GM12878 (cell line): ENCODE measurements at regions not wholly inside any gene's neighbourhood (a gene's known extent, or its start where the extent isn't known, plus 50 kb on each side); places are given as distances from the start of the nearest gene placed in this dataset.

Source experiments
- ATAC-seq: fragments of 200-7000 bp; cut with Tn5 transposase; 3 replicates; pipeline ENCODE4 v1.9.1; 2020; ENCODE audit warnings: mild to moderate bottlenecking, moderate library complexity
- BruUV-seq: library from RNA; stranded (reverse); fragments of 400-500 nt; replicated peaks from 2 replicates; lab custom pipeline; 2021; lab: Mats Ljungman, UMichigan
- CTCF ChIA-PET: fragments of 300-600 bp; sonication (Branson Sonifier 250); formaldehyde crosslinking; extraction: SDS; loops from one replicate; lab custom pipeline; 2021; ENCODE audit warnings: inconsistent platforms; lab: Yijun Ruan, JAX
- POLR2A ChIA-PET: fragments of 350-600 bp; formaldehyde crosslinking; extraction: SDS; loops from one replicate; lab custom pipeline; 2021; ENCODE audit warnings: inconsistent platforms; lab: Charles Lee
- RAD21 ChIA-PET: fragments of 300-600 bp; sonication (Branson Sonifier 250); formaldehyde crosslinking; loops from one replicate; lab custom pipeline; 2023; ENCODE audit warnings: antibody characterized with exemption; ENCODE audit not compliant: unreplicated experiment; lab: Charles Lee
- SMC1A ChIA-PET: fragments of 300-600 bp; sonication (Branson Sonifier 250); formaldehyde crosslinking; loops from one replicate; lab custom pipeline; 2023; ENCODE audit not compliant: unreplicated experiment, uncharacterized antibody; lab: Charles Lee
- DNase-seq: peaks from one replicate; pipeline ENCODE4 v3.0.0-alpha.2; 2011; ENCODE audit warnings: low read depth, low spot score
- FAIRE-seq: peaks from 3 replicates; lab custom pipeline; 2011; peaks lifted over from hg19 to GRCh38; lab: Jason Lieb, UNC
- H2AFZ ChIP-seq: 2 replicates; pipeline ENCODE4 v1.6.0; 2011; ENCODE audit warnings: low read depth, low read length, control low read depth; ENCODE audit not compliant: control insufficient read depth
- H3K27ac ChIP-seq: 2 replicates; pipeline ENCODE4 v1.5.1; 2011; ENCODE audit warnings: control low read depth; ENCODE audit not compliant: control insufficient read depth, insufficient read depth
- H3K27me3 ChIP-seq, 2 experiments: replicated peaks in 1 of 2; 2 replicates each; pipeline versions ENCODE4 v1.6.0 to v1.6.1; 2011; ENCODE audit warnings: low read length in 1 of 2; ENCODE audit not compliant: control insufficient read depth in 2 of 2, insufficient read depth in 2 of 2
- H3K36me3 ChIP-seq, 2 experiments: 2 replicates each; pipeline ENCODE4 v1.5.1; 2011; ENCODE audit warnings: low read length in 1 of 2; ENCODE audit not compliant: control insufficient read depth in 2 of 2, insufficient read depth in 2 of 2
- H3K4me1 ChIP-seq: 2 replicates; pipeline ENCODE4 v1.6.1; 2011; ENCODE audit warnings: mild to moderate bottlenecking, low read length, moderate library complexity, mixed read lengths; ENCODE audit not compliant: control insufficient read depth, insufficient read depth
- H3K4me2 ChIP-seq: 2 replicates; pipeline ENCODE4 v1.6.0; 2011; ENCODE audit warnings: control low read depth; ENCODE audit not compliant: control insufficient read depth, insufficient read depth
- H3K4me3 ChIP-seq: fragments of 200-600 bp; sonication (generic); 2 replicates; pipeline ENCODE4 v1.5.1; 2016
- H3K79me2 ChIP-seq: 2 replicates; pipeline ENCODE4 v1.6.0; 2011; ENCODE audit warnings: low read length; ENCODE audit not compliant: control insufficient read depth, insufficient read depth
- H3K9ac ChIP-seq: 2 replicates; pipeline ENCODE4 v1.8.0; 2011; ENCODE audit warnings: low read length, control low read depth, mixed read lengths; ENCODE audit not compliant: control insufficient read depth, insufficient read depth
- H3K9me3 ChIP-seq: replicated peaks from 3 replicates; pipeline ENCODE4 v1.5.1; 2011; ENCODE audit warnings: mild to moderate bottlenecking, low read length; ENCODE audit not compliant: control insufficient read depth, insufficient read depth
- H4K20me1 ChIP-seq: 2 replicates; pipeline ENCODE4 v1.6.0; 2011; ENCODE audit not compliant: control insufficient read depth, insufficient read depth
- CTCF ChIP-seq, 3 experiments: IDR thresholded peaks in 2 of 3; conservative IDR thresholded peaks in 1 of 3; 2 replicates each; pipeline ENCODE4 v1.5.1; 2011; ENCODE audit warnings: low read depth in 3 of 3, low read length in 3 of 3, mild to moderate bottlenecking in 3 of 3, control low read depth in 2 of 3, moderate library complexity in 2 of 3, inconsistent platforms in 1 of 3, mixed read lengths in 1 of 3; ENCODE audit not compliant: control insufficient read depth in 2 of 3, insufficient read depth in 1 of 3; ENCODE audit errors: extremely low read depth in 1 of 3
- E4F1 ChIP-seq: fragments of 450-650 bp; IDR thresholded peaks from 2 replicates; pipeline ENCODE4 v1.6.1; 2018; ENCODE audit warnings: borderline replicate concordance, mild to moderate bottlenecking; ENCODE audit not compliant: partially characterized antibody
- RELB ChIP-seq: fragments of 450-650 bp; IDR thresholded peaks from 2 replicates; pipeline ENCODE4 v1.6.1; 2017; ENCODE audit warnings: low read depth, mild to moderate bottlenecking, moderate library complexity
- ZBED1 ChIP-seq: IDR thresholded peaks from 2 replicates; pipeline ENCODE4 v1.6.1; 2016; ENCODE audit warnings: borderline replicate concordance
- WGBS: methylation state at CpG from one replicate; pipeline ENCODE4 v1.1.6; 2016; ENCODE audit warnings: low lambda C conversion rate; ENCODE audit not compliant: insufficient replicate concordance, insufficient coverage; ENCODE audit errors: missing lambda C conversion rate; 5-methylcytosine and 5-hydroxymethylcytosine counted together
- in situ Hi-C: fragments of 300-500 bp; cut with MboI; formaldehyde crosslinking; loops from 9 replicates; pipeline ENCODE4 v1.14.3; 2018; ENCODE audit warnings: mixed read lengths
- intact Hi-C: fragments of 100-400 bp; cut with micrococcal nuclease; formaldehyde crosslinking; loops from one replicate; pipeline ENCODE4 v1.14.2; 2022; ENCODE audit not compliant: unreplicated experiment

- ChIA-PET SMC1A (no interaction called here), RAD21 (interaction anchor here (0.6 kb wide), 1 partner anchor 226 kb away, joined by 3 read pairs; no protein-coding TSS in a partner anchor), POLR2A (no interaction called here), CTCF (interaction anchor here (1.0 kb wide), 1 partner anchor 248 kb away, joined by 4 read pairs; no protein-coding TSS in a partner anchor)
- Histone ChIP-seq H3K27ac (no peak overlapping the region), H3K4me2 (no peak overlapping the region), H3K27me3 (peaks cover 0 to 2% of the 10 kb centered on the region in 2 experiments; a peak in 1 of 4 replicates), H3K4me3 (no peak overlapping the region), H2AFZ (no peak overlapping the region), H3K9ac (no peak overlapping the region), H3K36me3 (no peaks in the 10 kb centered on the region), H3K4me1 (no peaks in the 10 kb centered on the region), H3K79me2 (no peaks in the 10 kb centered on the region), H4K20me1 (no peaks in the 10 kb centered on the region), H3K9me3 (no peaks in the 10 kb centered on the region)
- in situ Hi-C loops (no loop called here), intact Hi-C loops (no loop called here)
- BruUV-seq = no TSS peak
- FAIRE-seq = no peak
- ATAC-seq = no peak
- 19% methylated on average over 6 of the region's 6 CpGs for WGBS
- DNase-seq = no peak
- TF ChIP-seq ZBED1 (no peak), RELB (no peak), E4F1 (no peak), CTCF (IDR thresholded peaks at IDR 0.05 in 2 of 3, conservative IDR thresholded peaks at IDR 0.05 in 1 of 3; ENCODE audit: control insufficient read depth in 2 of 3, extremely low read depth in 1 of 3, insufficient read depth in 1 of 3, low read depth in 3 of 3, low read length in 3 of 3) (no peak)
These were observed 156.2 kb downstream of the UXS1 start for GRCh38 chr2:106037932-106038331.
